ENCODE measurements at regions not wholly inside any gene's neighbourhood (a gene's known extent, or its start where the extent isn't known, plus 50 kb on each side); places are given as distances from the start of the nearest gene placed in this dataset.
A peak's percentile ranks its signal among the peaks of the same experiment; 100 is the strongest.

- DNase-seq, result no peak
Measured at GRCh38 chr2:134098321-134098720, 155.6 kb upstream of the MGAT5 start.

GRCh38 chr2:134099273-134099672 is 154.6 kb upstream of the MGAT5 start:
- DNase-seq, result no peak

- no peak for DNase-seq
Measured at GRCh38 chr2:134103196-134103595, 150.7 kb upstream of the MGAT5 start.

GRCh38 chr2:134104754-134105153 is 149.1 kb upstream of the MGAT5 start:
- DNase-seq, result no peak

- no peak for DNase-seq
Measured at GRCh38 chr2:134107402-134107801, 146.5 kb upstream of the MGAT5 start.

- DNase-seq, result no peak
Measured at GRCh38 chr2:134108113-134108512, 145.8 kb upstream of the MGAT5 start.

GRCh38 chr2:134109246-134109645 is 144.6 kb upstream of the MGAT5 start:
- no peak for DNase-seq

- no peak for DNase-seq
Measured at GRCh38 chr2:134109725-134110124, 144.1 kb upstream of the MGAT5 start.

GRCh38 chr2:134110532-134110931 is 143.3 kb upstream of the MGAT5 start:
- no peak for DNase-seq

GRCh38 chr2:134117676-134118075 is 136.2 kb upstream of the MGAT5 start:
- DNase-seq, result no peak

- DNase-seq, result peak; percentile 73
Measured at GRCh38 chr2:134118279-134119116, 135.4 kb upstream of the MGAT5 start.

- no peak for DNase-seq
Measured at GRCh38 chr2:134119117-134119712, 134.7 kb upstream of the MGAT5 start.

- DNase-seq, result peak; percentile 82
Measured at GRCh38 chr2:134119713-134120405, 134.0 kb upstream of the MGAT5 start.

- DNase-seq, result no peak
Measured at GRCh38 chr2:134120406-134120732, 133.5 kb upstream of the MGAT5 start.

- peak; percentile 70 for DNase-seq
Measured at GRCh38 chr2:134120733-134121630, 132.9 kb upstream of the MGAT5 start.

- peak; percentile 32 for DNase-seq
Measured at GRCh38 chr2:134122610-134123009, 131.3 kb upstream of the MGAT5 start.

- no peak for DNase-seq
Measured at GRCh38 chr2:134123332-134123731, 130.5 kb upstream of the MGAT5 start.

- DNase-seq, result no peak
Measured at GRCh38 chr2:134124047-134124753, 129.7 kb upstream of the MGAT5 start.

GRCh38 chr2:134127496-134127895 is 126.4 kb upstream of the MGAT5 start:
- peak; percentile 50 for DNase-seq

- DNase-seq, result no peak
Measured at GRCh38 chr2:134128746-134129145, 125.1 kb upstream of the MGAT5 start.

GRCh38 chr2:134129900-134130537 is 123.9 kb upstream of the MGAT5 start:
- DNase-seq, result no peak

Data from activated T-cell treated with anti-CD3 and anti-CD28 coated beads, Interleukin-2, amount 50 U/mL, for 1 hour (primary cell).